ENCODE measurements at regions not wholly inside any gene's neighbourhood (a gene's known extent, or its start where the extent isn't known, plus 50 kb on each side); places are given as distances from the start of the nearest gene placed in this dataset.

- H3K4me3 ChIP-seq: no peak overlapping the region
- in situ Hi-C loops (cut with MboI; ENCODE audit: low sequenced_read_pairs in 4 of 4) (no loop called here), intact Hi-C loops (cut with DNase I; ENCODE audit: low total_unique reads) (no loop called here)
- no peaks in the 10 kb centered on the region for H3K4me1 ChIP-seq
- no peaks in the 10 kb centered on the region for H3K27me3 ChIP-seq
- H3K9me3 ChIP-seq: no peaks in the 10 kb centered on the region
- ATAC-seq: no peak
- no peak for DNase-seq
- no peak overlapping the region for H3K27ac ChIP-seq
- TF ChIP-seq CTCF (IDR thresholded peaks at IDR 0.05 in 4 of 5, conservative IDR thresholded peaks at IDR 0.05 in 1 of 5) (no peak), POLR2A (IDR thresholded peaks at IDR 0.05) (no peak)
- H3K36me3 ChIP-seq: no peaks in the 10 kb centered on the region
Observed at GRCh38 chr1:217021400-217021799, 298.2 kb upstream of the ESRRG start.

GRCh38 chr1:217019475-217019874 lies 296.2 kb upstream of the ESRRG start:
- H3K27ac ChIP-seq: no peak overlapping the region
- DNase-seq: no peak
- H3K36me3 ChIP-seq: no peaks in the 10 kb centered on the region
- H3K27me3 ChIP-seq: no peaks in the 10 kb centered on the region
- intact Hi-C loops (cut with DNase I; ENCODE audit: low total_unique reads): no loop called here
- no peaks in the 10 kb centered on the region for H3K9me3 ChIP-seq
- H3K4me1 ChIP-seq: no peaks in the 10 kb centered on the region
- TF ChIP-seq CTCF (IDR thresholded peaks at IDR 0.05 in 4 of 5, conservative IDR thresholded peaks at IDR 0.05 in 1 of 5) (no peak), POLR2A (IDR thresholded peaks at IDR 0.05) (no peak)
- ATAC-seq: no peak
- in situ Hi-C loops (cut with MboI; ENCODE audit: low sequenced_read_pairs in 4 of 4): no loop called here
- no peak overlapping the region for H3K4me3 ChIP-seq

- intact Hi-C loops (cut with DNase I; ENCODE audit: low total_unique reads): no loop called here
- no peak for ATAC-seq
- in situ Hi-C loops (cut with MboI; ENCODE audit: low sequenced_read_pairs in 4 of 4): no loop called here
Observed at GRCh38 chr1:217018648-217019047, 295.4 kb upstream of the ESRRG start.

DNA sequence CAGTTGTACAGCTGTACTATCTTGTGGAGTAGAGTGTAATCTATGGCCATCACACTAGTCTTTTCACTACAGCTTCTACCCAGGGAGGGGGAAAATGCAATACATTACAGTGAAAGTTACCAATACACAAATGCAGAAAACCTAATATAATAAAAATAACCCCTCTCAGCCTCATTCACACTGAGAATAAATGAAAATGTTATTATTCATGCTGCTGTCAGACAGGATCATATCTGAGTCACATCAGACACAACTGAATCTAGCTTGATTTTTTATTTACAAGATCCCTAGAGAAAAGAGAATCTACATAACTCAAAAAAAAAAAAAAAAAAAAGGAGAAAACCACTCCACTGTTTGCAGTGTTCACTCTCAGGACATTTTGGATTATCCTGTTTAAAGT lies 293.9 kb upstream of the ESRRG start:
- Histone ChIP-seq H3K9me3 (no peaks in the 10 kb centered on the region), H3K27ac (no peak overlapping the region), H3K4me3 (no peak overlapping the region), H3K36me3 (no peaks in the 10 kb centered on the region), H3K27me3 (no peaks in the 10 kb centered on the region), H3K4me1 (no peaks in the 10 kb centered on the region)
- intact Hi-C loops (cut with DNase I; ENCODE audit: low total_unique reads): no loop called here
- in situ Hi-C loops (cut with MboI; ENCODE audit: low sequenced_read_pairs in 4 of 4): no loop called here
- ATAC-seq (no peak), DNase-seq (no peak)
- TF ChIP-seq POLR2A (IDR thresholded peaks at IDR 0.05) (no peak), CTCF (IDR thresholded peaks at IDR 0.05 in 4 of 5, conservative IDR thresholded peaks at IDR 0.05 in 1 of 5) (no peak)

More at GRCh38 chr1:217018648-217019047, 295.4 kb upstream of the ESRRG start:
- DNase-seq: no peak
- H3K27me3 ChIP-seq: no peaks in the 10 kb centered on the region
- no peaks in the 10 kb centered on the region for H3K4me1 ChIP-seq
- H3K36me3 ChIP-seq: no peaks in the 10 kb centered on the region
- no peak overlapping the region for H3K27ac ChIP-seq
- H3K4me3 ChIP-seq: no peak overlapping the region
- TF ChIP-seq POLR2A (IDR thresholded peaks at IDR 0.05) (no peak), CTCF (IDR thresholded peaks at IDR 0.05 in 4 of 5, conservative IDR thresholded peaks at IDR 0.05 in 1 of 5) (no peak)
- H3K9me3 ChIP-seq: no peaks in the 10 kb centered on the region

GRCh38 chr1:217014066-217014465 lies 290.8 kb upstream of the ESRRG start:
- Histone ChIP-seq H3K36me3 (no peaks in the 10 kb centered on the region), H3K27me3 (no peaks in the 10 kb centered on the region), H3K9me3 (no peaks in the 10 kb centered on the region), H3K27ac (no peak overlapping the region), H3K4me1 (no peaks in the 10 kb centered on the region), H3K4me3 (no peak overlapping the region)
- intact Hi-C loops (cut with DNase I; ENCODE audit: low total_unique reads) (no loop called here), in situ Hi-C loops (cut with MboI; ENCODE audit: low sequenced_read_pairs in 4 of 4) (no loop called here)
- DNase-seq: no peak
- ATAC-seq: no peak
- TF ChIP-seq POLR2A (IDR thresholded peaks at IDR 0.05) (no peak), CTCF (IDR thresholded peaks at IDR 0.05 in 4 of 5, conservative IDR thresholded peaks at IDR 0.05 in 1 of 5) (no peak)
